HepG2 (cell line): ENCODE measurements at regions not wholly inside any gene's neighbourhood (a gene's known extent, or its start where the extent isn't known, plus 50 kb on each side); places are given as distances from the start of the nearest gene placed in this dataset.

Experiments
- ATAC-seq: fragments of 200-7000 bp; cut with Tn5 transposase; 3 replicates; pipeline ENCODE4 v1.9.1; 2020; ENCODE audit warnings: mild to moderate bottlenecking, moderate library complexity
- BruUV-seq: library from RNA; stranded (reverse); fragments of 400-500 nt; replicated peaks from 2 replicates; lab custom pipeline; 2021; lab: Mats Ljungman, UMichigan
- CTCF ChIA-PET: fragments of 300-600 bp; formaldehyde crosslinking; extraction: SDS; loops from one replicate; lab custom pipeline; 2021; ENCODE audit warnings: low total read pairs, inconsistent platforms, low intra/inter-chr PET ratio; lab: Yijun Ruan, JAX
- POLR2A ChIA-PET: fragments of 350-600 bp; sonication (Branson Sonifier 250); formaldehyde crosslinking; loops from one replicate; lab custom pipeline; 2020; ENCODE audit warnings: antibody characterized with exemption, inconsistent platforms; lab: Yijun Ruan, JAX
- DNase-seq: peaks from one replicate; pipeline ENCODE4 v3.0.0-alpha.2; 2015; ENCODE audit warnings: low spot score
- FAIRE-seq: peaks from 3 replicates; lab custom pipeline; 2011; peaks lifted over from hg19 to GRCh38; lab: Jason Lieb, UNC
- H2AFZ ChIP-seq: one replicate; pipeline ENCODE4 v1.6.1; 2011; ENCODE audit warnings: low read length, inconsistent platforms
- H3K27ac ChIP-seq: fragments of 300-600 bp; 3 replicates; pipeline ENCODE4 v1.8.0; 2011; ENCODE audit warnings: mixed run types, mild to moderate bottlenecking, mixed read lengths, low read length, inconsistent platforms; ENCODE audit not compliant: insufficient read depth; ENCODE audit errors: extremely low read length
- H3K27me3 ChIP-seq, 2 experiments: fragments of 200-600 bp in 1 of 2; 2 replicates in 1 of 2; 3 replicates in 1 of 2; pipeline versions ENCODE4 v1.6.0 to v1.8.0; 2011; ENCODE audit warnings: low read length in 2 of 2, mild to moderate bottlenecking in 2 of 2, moderate library complexity in 2 of 2, inconsistent platforms in 1 of 2; ENCODE audit not compliant: insufficient read depth in 2 of 2, control insufficient read depth in 1 of 2
- H3K36me3 ChIP-seq, 2 experiments: fragments of 200-600 bp in 1 of 2; replicated peaks in 1 of 2; 2 replicates in 1 of 2; 3 replicates in 1 of 2; pipeline versions ENCODE4 v1.5.1 to v1.8.0; 2011; ENCODE audit warnings: low read length in 2 of 2, inconsistent platforms in 1 of 2; ENCODE audit not compliant: insufficient read depth in 2 of 2, control insufficient read depth in 1 of 2
- H3K4me1 ChIP-seq: 2 replicates; pipeline ENCODE4 v1.5.1; 2012; ENCODE audit warnings: low read length, inconsistent platforms; ENCODE audit not compliant: insufficient read depth
- H3K4me2 ChIP-seq: 2 replicates; pipeline ENCODE4 v1.6.0; 2011; ENCODE audit warnings: low read depth, low read length, inconsistent platforms
- H3K4me3 ChIP-seq, 3 experiments: fragments of 200-600 bp in 1 of 3; sonication (generic), shearing (Covaris generic) in 1 of 3; replicated peaks in 1 of 3; 2 replicates each; pipeline ENCODE4 v1.5.1; 2011 to 2016; ENCODE audit warnings: low read length in 3 of 3, inconsistent platforms in 2 of 3, low read depth in 2 of 3, mild to moderate bottlenecking in 2 of 3, control low read depth in 1 of 3, mixed read lengths in 1 of 3; ENCODE audit not compliant: insufficient read depth in 1 of 3
- H3K79me2 ChIP-seq: one replicate; pipeline ENCODE4 v1.6.1; 2011; ENCODE audit warnings: low read length, inconsistent platforms; ENCODE audit not compliant: insufficient read depth
- H3K9ac ChIP-seq: 2 replicates; pipeline ENCODE4 v1.6.0; 2011; ENCODE audit warnings: mild to moderate bottlenecking, low read depth, low read length, inconsistent platforms; ENCODE audit not compliant: insufficient read depth
- H3K9me3 ChIP-seq: 2 replicates; pipeline ENCODE4 v1.5.1; 2012; ENCODE audit warnings: mild to moderate bottlenecking, low read length
- H4K20me1 ChIP-seq: 2 replicates; pipeline ENCODE4 v1.6.0; 2011; ENCODE audit warnings: inconsistent platforms, mild to moderate bottlenecking, low read length, moderate library complexity; ENCODE audit not compliant: insufficient read depth
- AHR ChIP-seq: IDR thresholded peaks from 2 replicates; pipeline ENCODE4 v1.6.1; 2018; ENCODE audit warnings: missing genetic modification reagents, missing compliant biosample characterization
- AKNA ChIP-seq: sonication (generic); formaldehyde crosslinking; IDR thresholded peaks from 2 replicates; pipeline ENCODE4 v1.4.0; 2020; ENCODE audit warnings: missing genetic modification reagents, borderline replicate concordance
- CERS6 ChIP-seq: sonication (generic); formaldehyde crosslinking; IDR thresholded peaks from 2 replicates; pipeline ENCODE4 v1.5.0; 2020; ENCODE audit warnings: missing genetic modification reagents
- DNMT3B ChIP-seq: conservative IDR thresholded peaks from 2 replicates; pipeline ENCODE4 v1.6.1; 2016; ENCODE audit warnings: missing biosample characterization, control low read depth
- ELF1 ChIP-seq: sonication (generic); formaldehyde crosslinking; IDR thresholded peaks from 2 replicates; pipeline ENCODE4 v1.4.0; 2020; ENCODE audit warnings: missing genetic modification reagents
- FOXK1 ChIP-seq: sonication (generic); formaldehyde crosslinking; IDR thresholded peaks from 2 replicates; pipeline ENCODE4 v1.4.0; 2020; ENCODE audit warnings: low read depth, missing genetic modification reagents, borderline replicate concordance
- ZBED4 ChIP-seq: sonication (generic); formaldehyde crosslinking; IDR thresholded peaks from 2 replicates; pipeline ENCODE4 v1.4.0; 2020; ENCODE audit warnings: missing genetic modification reagents, borderline replicate concordance
- ZMYM2 ChIP-seq: sonication (generic); formaldehyde crosslinking; IDR thresholded peaks from 2 replicates; pipeline ENCODE4 v1.8.0; 2022; ENCODE audit warnings: mild to moderate bottlenecking, missing genetic modification reagents
- ZNF18 ChIP-seq: sonication (generic); formaldehyde crosslinking; IDR thresholded peaks from 2 replicates; pipeline ENCODE4 v1.8.0; 2022; ENCODE audit warnings: mild to moderate bottlenecking, missing genetic modification reagents; ENCODE audit not compliant: insufficient replicate concordance
- ZNF207 ChIP-seq: fragments of 450-650 bp; IDR thresholded peaks from 2 replicates; pipeline ENCODE4 v1.6.1; 2016; ENCODE audit warnings: antibody characterized with exemption, borderline replicate concordance
- ZNF264 ChIP-seq: sonication (generic); formaldehyde crosslinking; IDR thresholded peaks from 2 replicates; pipeline ENCODE4 v1.4.0; 2020; ENCODE audit warnings: missing genetic modification reagents
- ZNF317 ChIP-seq: sonication (generic); formaldehyde crosslinking; IDR thresholded peaks from 2 replicates; pipeline ENCODE4 v1.5.0; 2020; ENCODE audit warnings: mild to moderate bottlenecking, missing genetic modification reagents
- ZNF362 ChIP-seq: sonication (generic); formaldehyde crosslinking; IDR thresholded peaks from 2 replicates; pipeline ENCODE4 v1.4.0; 2020; ENCODE audit warnings: missing genetic modification reagents, mild to moderate bottlenecking, borderline replicate concordance
- WGBS: methylation state at CpG from one replicate; pipeline ENCODE4 v1.1.6; 2017; ENCODE audit warnings: low lambda C conversion rate; 5-methylcytosine and 5-hydroxymethylcytosine counted together
- in situ Hi-C: cut with HindIII; loops from 2 replicates; pipeline ENCODE4 v1.10.0; 2017; ENCODE audit warnings: low pct_unique_long_range_greater_than_20kb; ENCODE audit not compliant: extremely low pct_ligation_motif_present
- intact Hi-C: fragments of 100-400 bp; cut with micrococcal nuclease; formaldehyde crosslinking; loops from one replicate; pipeline ENCODE4 v1.10.0; 2022; ENCODE audit not compliant: unreplicated experiment

- H3K79me2 ChIP-seq = no peaks in the 10 kb centered on the region
- 52% methylated on average over 4 of the region's 4 CpGs for WGBS
- no peak overlapping the region for H3K9ac ChIP-seq
- no peaks in the 10 kb centered on the region for H3K4me1 ChIP-seq
- no peaks in the 10 kb centered on the region for H4K20me1 ChIP-seq
- DNase-seq (no peak), FAIRE-seq (no peak), ATAC-seq (no peak)
- H3K36me3 ChIP-seq = no peaks in the 10 kb centered on the region
- no TSS peak for BruUV-seq
- H3K27ac ChIP-seq = no peak overlapping the region
- H2AFZ ChIP-seq = no peak overlapping the region
- H3K27me3 ChIP-seq = no peaks in the 10 kb centered on the region
- intact Hi-C loops (no loop called here), in situ Hi-C loops (no loop called here)
- no peaks in the 10 kb centered on the region for H3K9me3 ChIP-seq
- no peak overlapping the region for H3K4me2 ChIP-seq
- POLR2A ChIA-PET = no interaction called here
- CTCF ChIA-PET = no interaction called here
- no peak overlapping the region for H3K4me3 ChIP-seq
- TF ChIP-seq AKNA (CRISPR knock-in tag) (no peak), AHR (CRISPR knock-in tag) (no peak), FOXK1 (CRISPR knock-in tag) (no peak), ZNF317 (CRISPR knock-in tag) (no peak), DNMT3B (CRISPR knock-in tag) (no peak), ZMYM2 (CRISPR knock-in tag) (no peak), CERS6 (CRISPR knock-in tag) (no peak), ELF1 (CRISPR knock-in tag) (no peak), ZNF264 (CRISPR knock-in tag) (no peak), ZNF207 (no peak), ZBED4 (no peak), ZNF362 (CRISPR knock-in tag) (no peak), ZNF18 (no peak)
Observed at GRCh38 chr18:75840131-75840530, 412.6 kb upstream of the SMIM21 start.
